Central memory CD8-positive, alpha-beta T cell (primary cell): ENCODE measurements at regions not wholly inside any gene's neighbourhood (a gene's known extent, or its start where the extent isn't known, plus 50 kb on each side); places are given as distances from the start of the nearest gene placed in this dataset.

Experiments
- ATAC-seq: fragments of 150-1000 bp; cut with Tn5 transposase; replicated peaks from 2 replicates; pipeline ENCODE4 v1.10.0; 2022; ENCODE audit warnings: mild to moderate bottlenecking, moderate FRiP score, moderate number of reproducible peaks; ENCODE audit not compliant: poor library complexity, severe bottlenecking; ENCODE audit errors: extremely low read depth
- DNase-seq, 2 donors: peaks; one replicate each; pipeline ENCODE4 v3.0.0; 2021; ENCODE audit warnings: low spot score in 2 of 2
- H3K27ac Mint-ChIP-seq: one replicate; pipeline ENCODE4 v1.8.0; 2022; ENCODE audit warnings: low read depth, mild to moderate bottlenecking, moderate library complexity, mixed read lengths
- H3K27me3 Mint-ChIP-seq: one replicate; pipeline ENCODE4 v1.8.0; 2022; ENCODE audit warnings: mixed read lengths
- H3K36me3 Mint-ChIP-seq: one replicate; pipeline ENCODE4 v1.8.0; 2022; ENCODE audit warnings: mild to moderate bottlenecking, moderate library complexity, mixed read lengths; ENCODE audit not compliant: insufficient read depth
- H3K4me1 Mint-ChIP-seq: one replicate; pipeline ENCODE4 v1.8.0; 2022; ENCODE audit warnings: mixed read lengths
- H3K4me3 Mint-ChIP-seq: one replicate; pipeline ENCODE4 v1.8.0; 2022; ENCODE audit warnings: mild to moderate bottlenecking, moderate library complexity, mixed read lengths
- H3K9me3 Mint-ChIP-seq: one replicate; pipeline ENCODE4 v1.8.0; 2022; ENCODE audit warnings: mixed read lengths

DNA sequence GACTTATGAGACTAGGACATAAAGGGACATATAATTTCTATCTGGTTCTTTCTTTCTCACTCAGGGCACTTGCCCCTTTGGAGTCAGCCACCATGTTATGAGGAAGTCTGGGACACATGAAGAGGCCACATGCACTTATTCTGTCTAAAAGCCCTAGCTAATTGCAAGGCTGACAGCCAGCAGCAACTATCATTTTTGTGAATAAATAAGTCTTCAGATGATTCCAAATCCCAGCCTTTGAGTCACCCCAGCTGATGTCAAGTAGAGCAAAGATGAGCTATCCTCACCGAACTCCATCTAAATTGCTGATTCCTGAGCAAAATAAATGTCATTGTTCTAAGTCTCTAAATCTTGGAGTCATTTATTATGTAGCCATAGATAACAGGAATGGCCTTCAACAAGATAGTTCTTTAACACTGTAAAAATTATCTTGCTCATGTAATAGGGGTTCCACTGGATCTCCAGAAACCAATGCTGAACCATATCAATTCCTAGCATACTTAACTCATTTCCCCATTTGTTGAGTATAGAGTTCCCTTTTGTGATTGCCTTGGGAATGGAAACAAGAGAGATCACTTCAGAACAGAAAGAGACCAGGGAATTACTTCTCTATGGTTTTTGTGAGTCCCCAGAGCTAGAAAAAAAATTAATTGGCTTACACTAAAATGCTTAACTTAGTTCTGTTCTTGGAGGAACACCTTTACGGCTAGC lies 50.6 kb upstream of the FN1 start:
- ATAC-seq: no peak
- no peaks in the 10 kb centered on the region for H3K4me1 Mint-ChIP-seq
- no peaks in the 10 kb centered on the region for H3K9me3 Mint-ChIP-seq
- H3K4me3 Mint-ChIP-seq: no peak overlapping the region
- H3K27me3 Mint-ChIP-seq: peaks cover 9% of the 10 kb centered on the region
- DNase-seq: no peak
- H3K36me3 Mint-ChIP-seq: no peaks in the 10 kb centered on the region
- H3K27ac Mint-ChIP-seq: no peak overlapping the region
